ENCODE measurements at regions not wholly inside any gene's neighbourhood (a gene's known extent, or its start where the extent isn't known, plus 50 kb on each side); places are given as distances from the start of the nearest gene placed in this dataset.

GRCh38 chr5:106189121-106189809 is 1481.5 kb downstream of the EFNA5 start:
- TF ChIP-seq CTCF (IDR thresholded peaks at IDR 0.05 in 4 of 5, conservative IDR thresholded peaks at IDR 0.05 in 1 of 5) (no peak), POLR2A (IDR thresholded peaks at IDR 0.05) (no peak)
